PC-3 (cell line): ENCODE measurements at regions not wholly inside any gene's neighbourhood (a gene's known extent, or its start where the extent isn't known, plus 50 kb on each side); places are given as distances from the start of the nearest gene placed in this dataset.

Experiments used
- ATAC-seq: fragments of 200-7000 bp; cut with Tn5 transposase; 2 replicates; pipeline ENCODE4 v1.9.1; 2020; ENCODE audit warnings: mild to moderate bottlenecking, moderate library complexity
- BruUV-seq: library from RNA; stranded (reverse); fragments of 400-500 nt; replicated peaks from 2 replicates; lab custom pipeline; 2021; lab: Mats Ljungman, UMichigan
- CTCF ChIA-PET: fragments of 300-600 bp; sonication (Branson Sonifier 250); formaldehyde crosslinking; loops from one replicate; lab custom pipeline; 2022; ENCODE audit warnings: antibody characterized with exemption; lab: Charles Lee
- POLR2A ChIA-PET: fragments of 300-600 bp; sonication (Branson Sonifier 250); formaldehyde crosslinking; loops from one replicate; lab custom pipeline; 2022; ENCODE audit warnings: antibody characterized with exemption; ENCODE audit not compliant: unreplicated experiment; lab: Charles Lee
- DNase-seq: peaks from one replicate; pipeline ENCODE4 v3.0.0-alpha.2; 2015
- H2AFZ ChIP-seq: fragments of 300-600 bp; sonication (generic); 2 replicates; pipeline ENCODE4 v1.6.0; 2016; ENCODE audit warnings: antibody characterized with exemption, low read length
- H3F3A ChIP-seq: fragments of 300-600 bp; sonication (generic); one replicate; pipeline ENCODE4 v1.6.0; 2017; ENCODE audit warnings: antibody characterized with exemption, low read length, control low read depth, mild to moderate bottlenecking; ENCODE audit not compliant: unreplicated experiment
- H3K27ac ChIP-seq: fragments of 300-600 bp; sonication (generic); 2 replicates; pipeline ENCODE4 v1.5.1; 2016; ENCODE audit warnings: mild to moderate bottlenecking, low read length
- H3K27me3 ChIP-seq: fragments of 300-600 bp; sonication (generic); 2 replicates; pipeline ENCODE4 v1.6.1; 2016; ENCODE audit warnings: low read length, mixed read lengths
- H3K36me3 ChIP-seq: fragments of 300-600 bp; sonication (generic); 2 replicates; pipeline ENCODE4 v1.6.1; 2016; ENCODE audit warnings: low read depth, mixed run types, low read length, mixed read lengths
- H3K4me1 ChIP-seq: fragments of 300-600 bp; sonication (generic); 2 replicates; pipeline ENCODE4 v1.5.1; 2016; ENCODE audit warnings: low read length; ENCODE audit not compliant: insufficient read depth
- H3K4me2 ChIP-seq: fragments of 300-600 bp; sonication (generic); 2 replicates; pipeline ENCODE4 v1.6.0; 2016; ENCODE audit warnings: low read length
- H3K4me3 ChIP-seq: fragments of 300-600 bp; sonication (generic); 2 replicates; pipeline ENCODE4 v1.5.1; 2016; ENCODE audit warnings: mild to moderate bottlenecking, low read length, mixed read lengths
- H3K79me2 ChIP-seq: fragments of 300-600 bp; sonication (generic); 2 replicates; pipeline ENCODE4 v1.6.1; 2017; ENCODE audit warnings: low read length, mixed read lengths
- H3K9ac ChIP-seq: fragments of 300-600 bp; sonication (generic); 2 replicates; pipeline ENCODE4 v1.6.0; 2016; ENCODE audit warnings: mild to moderate bottlenecking, low read length
- H3K9me2 ChIP-seq: fragments of 300-600 bp; sonication (generic); replicated peaks from 2 replicates; pipeline ENCODE4 v1.6.1; 2016; ENCODE audit warnings: mixed run types, low read length, mixed read lengths
- H3K9me3 ChIP-seq: fragments of 300-600 bp; sonication (generic); 2 replicates; pipeline ENCODE4 v1.6.1; 2016; ENCODE audit warnings: low read length, mixed read lengths
- H4K20me1 ChIP-seq: fragments of 300-600 bp; sonication (generic); 2 replicates; pipeline ENCODE4 v1.6.1; 2016; ENCODE audit warnings: low read length, mixed read lengths
- EZH2 ChIP-seq: fragments of 300-600 bp; sonication (generic); IDR thresholded peaks from one replicate; pipeline ENCODE4 v1.6.1; 2017; ENCODE audit warnings: antibody characterized with exemption, mild to moderate bottlenecking, low read length; ENCODE audit not compliant: unreplicated experiment
- EZH2phosphoT487 ChIP-seq: fragments of 300-600 bp; sonication (generic); IDR thresholded peaks from 2 replicates; pipeline ENCODE4 v1.6.1; 2018; ENCODE audit warnings: mild to moderate bottlenecking, antibody characterized with exemption, low read length, borderline replicate concordance
- intact Hi-C: fragments of 100-400 bp; cut with micrococcal nuclease; formaldehyde crosslinking; loops from 2 replicates; pipeline ENCODE4 v1.9.0; 2023
- TF ChIP-seq, protein P1 (sequence below): fragments of 300-600 bp; sonication (generic); conservative IDR thresholded peaks from 2 replicates; pipeline ENCODE4 v1.5.1; 2017; ENCODE audit warnings: antibody characterized with exemption, low read depth, mild to moderate bottlenecking, low read length

DNA sequence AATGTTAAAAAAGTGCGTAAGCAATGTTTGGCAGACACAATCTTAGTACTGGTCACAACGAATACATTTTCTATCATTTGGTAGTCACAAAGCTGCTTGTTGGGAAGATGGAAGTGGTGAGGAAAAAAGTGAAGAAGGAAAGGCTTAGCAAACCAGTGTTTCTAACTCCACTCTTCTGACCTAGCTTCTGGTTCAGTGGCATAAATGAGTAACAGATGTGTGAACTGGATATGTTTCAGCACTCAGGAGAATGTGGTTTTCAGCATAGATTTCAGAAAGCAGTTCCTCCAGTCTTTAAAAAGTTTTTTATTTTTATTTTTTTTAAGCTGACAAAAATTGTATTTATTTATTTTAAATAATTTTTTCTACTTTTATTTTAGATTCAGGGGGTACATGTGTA is 357.1 kb downstream of the CPS1 start:
- Histone ChIP-seq H4K20me1 (no peaks in the 10 kb centered on the region), H3K4me1 (no peaks in the 10 kb centered on the region), H2AFZ (no peak overlapping the region), H3K27me3 (peaks cover 3% of the 10 kb centered on the region; the same call in 1 of the 2 replicates), H3K4me2 (no peak overlapping the region), H3K9me2 (no peaks in the 10 kb centered on the region), H3K36me3 (no peaks in the 10 kb centered on the region), H3K27ac (no peak overlapping the region), H3K79me2 (no peaks in the 10 kb centered on the region), H3K9ac (no peak overlapping the region), H3K9me3 (no peaks in the 10 kb centered on the region), H3F3A (no peaks in the 10 kb centered on the region), H3K4me3 (no peak overlapping the region)
- POLR2A ChIA-PET: interaction anchor here (0.6 kb wide), 1 partner anchor 15 kb away, joined by 5 read pairs; no protein-coding TSS in a partner anchor
- CTCF ChIA-PET: no interaction called here
- intact Hi-C loops: no loop called here
- TF ChIP-seq EZH2 (no peak), EZH2phosphoT487 (no peak)
- TF ChIP-seq, protein P1, sequence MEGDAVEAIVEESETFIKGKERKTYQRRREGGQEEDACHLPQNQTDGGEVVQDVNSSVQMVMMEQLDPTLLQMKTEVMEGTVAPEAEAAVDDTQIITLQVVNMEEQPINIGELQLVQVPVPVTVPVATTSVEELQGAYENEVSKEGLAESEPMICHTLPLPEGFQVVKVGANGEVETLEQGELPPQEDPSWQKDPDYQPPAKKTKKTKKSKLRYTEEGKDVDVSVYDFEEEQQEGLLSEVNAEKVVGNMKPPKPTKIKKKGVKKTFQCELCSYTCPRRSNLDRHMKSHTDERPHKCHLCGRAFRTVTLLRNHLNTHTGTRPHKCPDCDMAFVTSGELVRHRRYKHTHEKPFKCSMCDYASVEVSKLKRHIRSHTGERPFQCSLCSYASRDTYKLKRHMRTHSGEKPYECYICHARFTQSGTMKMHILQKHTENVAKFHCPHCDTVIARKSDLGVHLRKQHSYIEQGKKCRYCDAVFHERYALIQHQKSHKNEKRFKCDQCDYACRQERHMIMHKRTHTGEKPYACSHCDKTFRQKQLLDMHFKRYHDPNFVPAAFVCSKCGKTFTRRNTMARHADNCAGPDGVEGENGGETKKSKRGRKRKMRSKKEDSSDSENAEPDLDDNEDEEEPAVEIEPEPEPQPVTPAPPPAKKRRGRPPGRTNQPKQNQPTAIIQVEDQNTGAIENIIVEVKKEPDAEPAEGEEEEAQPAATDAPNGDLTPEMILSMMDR: no peak
- no TSS peak for BruUV-seq
- no peak for ATAC-seq
- no peak for DNase-seq

DNA sequence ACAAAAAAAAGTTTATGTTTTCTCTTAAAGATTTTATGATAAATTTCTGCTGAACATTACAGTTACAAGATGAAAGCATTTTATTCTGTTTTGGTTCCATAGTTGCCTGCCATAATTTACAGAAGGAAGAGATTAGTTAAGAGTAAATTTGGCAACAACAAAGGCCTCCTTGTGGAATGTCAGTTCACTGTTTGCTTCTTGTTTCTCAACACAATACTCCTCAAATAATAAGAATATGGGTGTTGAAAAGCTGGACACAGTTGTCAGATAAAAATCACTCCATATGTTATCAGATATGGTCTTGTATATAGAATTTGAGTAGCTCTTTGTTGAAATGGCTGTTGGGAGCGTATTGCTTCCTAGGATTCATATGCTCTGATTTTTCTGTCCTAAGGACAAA is 359.5 kb downstream of the CPS1 start:
- no peak overlapping the region for H3K4me3 ChIP-seq
- H3K27ac ChIP-seq: no peak overlapping the region
- ChIA-PET POLR2A (no interaction called here), CTCF (no interaction called here)
- no peaks in the 10 kb centered on the region for H4K20me1 ChIP-seq
- H3K4me2 ChIP-seq: no peak overlapping the region
- no peaks in the 10 kb centered on the region for H3K4me1 ChIP-seq
- no peaks in the 10 kb centered on the region for H3K9me2 ChIP-seq
- H3K36me3 ChIP-seq: no peaks in the 10 kb centered on the region
- intact Hi-C loops: no loop called here
- TF ChIP-seq EZH2phosphoT487: no peak
- TF ChIP-seq, protein P1: no peak
- TF ChIP-seq EZH2: no peak
- no peak overlapping the region for H3K9ac ChIP-seq
- ATAC-seq: no peak
- H3K9me3 ChIP-seq: no peaks in the 10 kb centered on the region
- no peaks in the 10 kb centered on the region for H3F3A ChIP-seq
- DNase-seq: no peak
- no TSS peak for BruUV-seq
- peaks cover 3% of the 10 kb centered on the region; the same call in 1 of the 2 replicates for H3K27me3 ChIP-seq
- no peak overlapping the region for H2AFZ ChIP-seq
- H3K79me2 ChIP-seq: no peaks in the 10 kb centered on the region

DNA sequence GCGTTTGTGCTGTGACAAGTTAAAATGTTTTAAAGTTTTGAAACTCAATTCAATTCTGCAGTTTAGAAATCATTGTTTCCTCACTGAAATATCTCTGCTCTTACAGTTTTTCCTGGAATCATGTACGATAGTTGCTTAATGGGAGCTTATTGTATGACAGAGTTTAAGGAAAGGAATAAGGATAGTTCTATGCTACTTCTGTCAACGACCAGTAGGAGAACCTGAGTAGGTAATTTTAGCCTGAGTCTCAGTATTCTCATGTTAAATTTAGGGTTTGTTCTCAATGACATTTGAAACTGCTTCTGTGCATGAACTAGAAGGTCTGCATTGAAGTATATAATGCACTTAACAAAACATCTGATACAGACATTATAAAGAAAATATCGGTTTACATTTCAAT is 361.1 kb downstream of the CPS1 start:
- no peaks in the 10 kb centered on the region for H3K9me3 ChIP-seq
- no peaks in the 10 kb centered on the region for H3K27me3 ChIP-seq
- H3F3A ChIP-seq: no peaks in the 10 kb centered on the region
- ChIA-PET CTCF (no interaction called here), POLR2A (no interaction called here)
- H3K4me3 ChIP-seq: no peak overlapping the region
- no peaks in the 10 kb centered on the region for H3K79me2 ChIP-seq
- TF ChIP-seq, protein P1: 0 out of 2 replicates have a peak, but pooled peaks have one; percentile 11
- TF ChIP-seq EZH2 (no peak), EZH2phosphoT487 (no peak)
- no peak overlapping the region for H3K4me2 ChIP-seq
- H3K36me3 ChIP-seq: no peaks in the 10 kb centered on the region
- H3K9ac ChIP-seq: no peak overlapping the region
- H2AFZ ChIP-seq: no peak overlapping the region
- BruUV-seq: no TSS peak
- H3K27ac ChIP-seq: no peak overlapping the region
- DNase-seq (no peak), ATAC-seq (no peak)
- no peaks in the 10 kb centered on the region for H3K4me1 ChIP-seq
- no peaks in the 10 kb centered on the region for H4K20me1 ChIP-seq
- H3K9me2 ChIP-seq: no peaks in the 10 kb centered on the region
- intact Hi-C loops: no loop called here
